ENCODE measurements at regions not wholly inside any gene's neighbourhood (a gene's known extent, or its start where the extent isn't known, plus 50 kb on each side); places are given as distances from the start of the nearest gene placed in this dataset.
A peak's percentile ranks its signal among the peaks of the same experiment; 100 is the strongest.

- no peak for DNase-seq
Measured at GRCh38 chr1:22267413-22268175, 124.7 kb upstream of the WNT4 start.

- no peak for DNase-seq
Measured at GRCh38 chr1:22268327-22268726, 125.4 kb upstream of the WNT4 start.

- no peak for DNase-seq
Measured at GRCh38 chr1:22271847-22272801, 129.2 kb upstream of the WNT4 start.

GRCh38 chr1:22273686-22274681, 131.1 kb upstream of the WNT4 start:
- no peak for DNase-seq

- no peak for DNase-seq
Measured at GRCh38 chr1:22275167-22275566, 132.3 kb upstream of the WNT4 start.

- DNase-seq = peak; percentile 70
Measured at GRCh38 chr1:22275626-22276395, 132.9 kb upstream of the WNT4 start.

GRCh38 chr1:22276396-22276748, 133.5 kb upstream of the WNT4 start:
- no peak for DNase-seq

- DNase-seq = no peak
Measured at GRCh38 chr1:22277662-22278061, 134.8 kb upstream of the WNT4 start.

GRCh38 chr1:22279735-22280134, 136.8 kb upstream of the WNT4 start:
- no peak for DNase-seq

GRCh38 chr1:22280526-22280925, 137.6 kb upstream of the WNT4 start:
- DNase-seq = no peak

GRCh38 chr1:22281521-22282363, 138.8 kb upstream of the WNT4 start:
- DNase-seq = no peak

- DNase-seq = no peak
Measured at GRCh38 chr1:22282364-22282995, 139.6 kb upstream of the WNT4 start.

GRCh38 chr1:22283596-22283995, 140.7 kb upstream of the WNT4 start:
- no peak for DNase-seq

- DNase-seq = no peak
Measured at GRCh38 chr1:22284236-22284635, 141.3 kb upstream of the WNT4 start.

- no peak for DNase-seq
Measured at GRCh38 chr1:22284906-22285548, 142.1 kb upstream of the WNT4 start.

- DNase-seq = no peak
Measured at GRCh38 chr1:22285549-22286396, 142.9 kb upstream of the WNT4 start.

- DNase-seq = no peak
Measured at GRCh38 chr1:22286491-22286890, 143.6 kb upstream of the WNT4 start.

- no peak for DNase-seq
Measured at GRCh38 chr1:22287273-22287672, 144.4 kb upstream of the WNT4 start.

- DNase-seq = no peak
Measured at GRCh38 chr1:22287946-22288520, 145.1 kb upstream of the WNT4 start.

All from activated effector memory CD4-positive, alpha-beta T cell treated with anti-CD3 and anti-CD28 coated beads, Interleukin-2, amount 50 U/mL, for 16 hours (primary cell).